Stimulated activated CD8-positive, alpha-beta memory T cell treated with anti-CD3 and anti-CD28 coated beads, Interleukin-2, amount 100 ng/mL, for 1 hour (primary cell): ENCODE measurements at regions not wholly inside any gene's neighbourhood (a gene's known extent, or its start where the extent isn't known, plus 50 kb on each side); places are given as distances from the start of the nearest gene placed in this dataset.

ENCODE experiments used
- DNase-seq, 2 donors: peaks; one replicate each; pipeline ENCODE4 v3.0.0-alpha.2; 2020; ENCODE audit warnings: low read depth in 2 of 2

- no peak for DNase-seq
These were observed 349.0 kb downstream of the TBC1D4 start for GRCh38 chr13:75132701-75133695.

- no peak for DNase-seq
These were observed 352.6 kb downstream of the TBC1D4 start for GRCh38 chr13:75129331-75129730.

- DNase-seq: no peak
These were observed 357.6 kb downstream of the TBC1D4 start for GRCh38 chr13:75124415-75124814.

- DNase-seq: no peak
These were observed 358.5 kb downstream of the TBC1D4 start for GRCh38 chr13:75123428-75123827.

GRCh38 chr13:75120085-75120484 lies 361.9 kb downstream of the TBC1D4 start:
- DNase-seq: no peak

GRCh38 chr13:75115171-75115570 lies 366.8 kb downstream of the TBC1D4 start:
- no peak for DNase-seq

GRCh38 chr13:75103976-75104375 lies 378.0 kb downstream of the TBC1D4 start:
- DNase-seq: no peak

- DNase-seq: no peak
These were observed 379.8 kb downstream of the TBC1D4 start for GRCh38 chr13:75102001-75102716.

GRCh38 chr13:75101348-75101747 lies 380.6 kb downstream of the TBC1D4 start:
- DNase-seq: no peak

- DNase-seq: no peak
These were observed 389.8 kb downstream of the TBC1D4 start for GRCh38 chr13:75092143-75092542.

- no peak for DNase-seq
These were observed 390.3 kb downstream of the TBC1D4 start for GRCh38 chr13:75091718-75092117.

- DNase-seq: no peak
These were observed 390.9 kb downstream of the TBC1D4 start for GRCh38 chr13:75090872-75091615.

- DNase-seq: no peak
These were observed 393.1 kb downstream of the TBC1D4 start for GRCh38 chr13:75088915-75089314.

GRCh38 chr13:75079226-75079625 lies 402.7 kb downstream of the TBC1D4 start:
- no peak for DNase-seq

- DNase-seq: no peak
These were observed 405.5 kb downstream of the TBC1D4 start for GRCh38 chr13:75076476-75076875.

GRCh38 chr13:75073786-75074185 lies 408.2 kb downstream of the TBC1D4 start:
- no peak for DNase-seq

- DNase-seq: no peak
These were observed 409.1 kb downstream of the TBC1D4 start for GRCh38 chr13:75072891-75073290.

- DNase-seq: no peak
These were observed 409.6 kb downstream of the TBC1D4 start for GRCh38 chr13:75072368-75072767.

GRCh38 chr13:75071796-75072195 lies 410.2 kb downstream of the TBC1D4 start:
- no peak for DNase-seq

GRCh38 chr13:75071395-75071794 lies 410.6 kb downstream of the TBC1D4 start:
- no peak for DNase-seq

- no peak for DNase-seq
These were observed 420.1 kb downstream of the TBC1D4 start for GRCh38 chr13:75061909-75062308.

GRCh38 chr13:75055296-75055695 lies 426.7 kb downstream of the TBC1D4 start:
- DNase-seq: no peak
